Activated CD4-positive, alpha-beta T cell treated with anti-CD3 and anti-CD28 coated beads, Interleukin-2, amount 10 ng/mL, durations not matched to agents 7 days and 5 days (primary cell): ENCODE measurements at regions not wholly inside any gene's neighbourhood (a gene's known extent, or its start where the extent isn't known, plus 50 kb on each side); places are given as distances from the start of the nearest gene placed in this dataset.

Source experiments
- CTCF ChIA-PET: fragments of 350-600 bp; sonication (Branson Sonifier 250); formaldehyde crosslinking; loops from one replicate; lab custom pipeline; 2021; ENCODE audit warnings: antibody characterized with exemption; lab: Charles Lee
- POLR2A ChIA-PET: fragments of 350-600 bp; sonication (Branson Sonifier 250); formaldehyde crosslinking; loops from one replicate; lab custom pipeline; 2021; ENCODE audit warnings: antibody characterized with exemption; lab: Charles Lee
- DNase-seq: peaks from one replicate; pipeline ENCODE4 v3.0.0-alpha.2; 2020
- H3K27ac Mint-ChIP-seq: one replicate; pipeline ENCODE4 v1.8.0; 2021; ENCODE audit warnings: mild to moderate bottlenecking, moderate library complexity, mixed read lengths
- H3K27me3 Mint-ChIP-seq: one replicate; pipeline ENCODE4 v1.8.0; 2021; ENCODE audit warnings: mixed read lengths
- H3K36me3 Mint-ChIP-seq: one replicate; pipeline ENCODE4 v1.8.0; 2021; ENCODE audit warnings: low read depth, mixed read lengths
- H3K4me1 Mint-ChIP-seq: one replicate; pipeline ENCODE4 v1.8.0; 2021; ENCODE audit warnings: mixed read lengths
- H3K4me3 Mint-ChIP-seq: one replicate; pipeline ENCODE4 v1.8.0; 2021; ENCODE audit warnings: mild to moderate bottlenecking, moderate library complexity, mixed read lengths
- H3K9me3 Mint-ChIP-seq: one replicate; pipeline ENCODE4 v1.8.0; 2021; ENCODE audit warnings: mixed read lengths

DNA sequence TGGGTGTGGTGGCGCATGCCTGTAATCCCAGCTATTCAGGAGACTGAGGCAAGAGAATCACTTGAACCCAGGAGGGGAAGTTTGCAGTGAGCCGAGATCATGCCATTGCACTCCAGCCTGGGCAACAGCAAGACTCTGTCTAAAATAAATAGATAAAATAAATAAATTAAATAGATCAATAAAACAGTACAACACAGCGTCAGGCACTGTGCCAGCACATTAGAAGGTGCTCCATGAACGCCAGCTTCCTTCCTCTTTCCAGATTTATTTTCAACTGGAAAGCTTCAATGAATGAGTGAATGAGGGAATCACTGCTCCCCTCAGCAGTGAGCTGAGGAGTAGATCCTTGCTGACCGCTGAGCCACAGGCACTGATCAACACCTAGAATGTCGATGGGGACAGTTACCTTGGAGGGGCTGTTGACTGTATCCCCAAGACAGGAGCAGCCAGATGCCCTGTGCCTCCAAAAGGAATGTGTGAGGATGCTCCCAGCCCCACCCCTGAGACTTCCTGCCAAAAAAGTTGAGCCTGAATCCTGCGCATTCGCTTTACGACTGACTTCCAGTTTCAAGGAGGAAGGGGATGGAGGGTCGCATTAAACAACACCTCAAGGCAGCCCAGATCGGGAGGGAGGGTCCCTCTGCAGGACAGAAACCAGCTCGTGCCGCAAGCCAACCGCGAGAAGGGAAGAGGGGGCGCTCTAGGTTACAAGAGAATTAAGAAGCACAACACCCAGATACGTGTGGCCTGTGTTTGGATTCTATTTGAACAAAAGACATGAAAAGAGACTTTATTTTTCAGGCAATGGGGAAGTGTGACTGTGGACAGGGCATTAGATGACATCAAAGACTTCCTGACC lies 54.0 kb upstream of the CNOT6 start:
- Mint-ChIP-seq H3K27ac (no peak overlapping the region), H3K4me3 (no peak overlapping the region), H3K4me1 (no peaks in the 10 kb centered on the region), H3K9me3 (peaks cover 6% of the 10 kb centered on the region), H3K27me3 (no peaks in the 10 kb centered on the region), H3K36me3 (no peaks in the 10 kb centered on the region)
- ChIA-PET CTCF (interaction anchor here (1.6 kb wide), 1 partner anchor 20 kb away, joined by 4 read pairs; no protein-coding TSS in a partner anchor), POLR2A (no interaction called here)
- DNase-seq, result no peak

- Mint-ChIP-seq H3K27me3 (no peaks in the 10 kb centered on the region), H3K36me3 (no peaks in the 10 kb centered on the region), H3K27ac (no peak overlapping the region), H3K4me1 (no peaks in the 10 kb centered on the region), H3K4me3 (no peak overlapping the region), H3K9me3 (peaks cover 6% of the 10 kb centered on the region)
- CTCF ChIA-PET, result interaction anchor here (1.6 kb wide), 1 partner anchor 19 kb away, joined by 4 read pairs; no protein-coding TSS in a partner anchor
- POLR2A ChIA-PET, result no interaction called here
- DNase-seq, result no peak
Observed at GRCh38 chr5:180441564-180442051, 52.6 kb upstream of the CNOT6 start.
